ENCODE measurements at regions not wholly inside any gene's neighbourhood (a gene's known extent, or its start where the extent isn't known, plus 50 kb on each side); places are given as distances from the start of the nearest gene placed in this dataset.

DNA sequence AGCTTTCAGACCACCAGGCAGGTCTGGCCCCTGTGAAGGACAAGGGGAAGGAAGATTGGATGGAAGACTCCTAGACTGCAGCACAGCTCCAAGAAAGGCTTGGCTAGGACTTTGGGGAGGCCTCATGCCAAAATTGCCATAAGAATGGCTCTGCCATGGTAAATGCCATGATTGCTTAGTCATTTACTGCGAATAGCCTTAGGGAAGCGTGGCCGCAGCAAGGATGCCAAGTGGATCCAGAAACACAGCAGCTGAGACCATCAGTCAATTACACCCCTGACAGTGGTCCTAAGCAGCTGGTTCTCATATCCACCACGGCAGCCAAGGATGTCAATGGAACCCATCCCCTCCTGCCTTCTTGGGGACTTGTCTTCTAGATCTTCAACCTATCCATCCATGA, 88.2 kb upstream of the AUTS2 start:
- TF ChIP-seq, protein P1, sequence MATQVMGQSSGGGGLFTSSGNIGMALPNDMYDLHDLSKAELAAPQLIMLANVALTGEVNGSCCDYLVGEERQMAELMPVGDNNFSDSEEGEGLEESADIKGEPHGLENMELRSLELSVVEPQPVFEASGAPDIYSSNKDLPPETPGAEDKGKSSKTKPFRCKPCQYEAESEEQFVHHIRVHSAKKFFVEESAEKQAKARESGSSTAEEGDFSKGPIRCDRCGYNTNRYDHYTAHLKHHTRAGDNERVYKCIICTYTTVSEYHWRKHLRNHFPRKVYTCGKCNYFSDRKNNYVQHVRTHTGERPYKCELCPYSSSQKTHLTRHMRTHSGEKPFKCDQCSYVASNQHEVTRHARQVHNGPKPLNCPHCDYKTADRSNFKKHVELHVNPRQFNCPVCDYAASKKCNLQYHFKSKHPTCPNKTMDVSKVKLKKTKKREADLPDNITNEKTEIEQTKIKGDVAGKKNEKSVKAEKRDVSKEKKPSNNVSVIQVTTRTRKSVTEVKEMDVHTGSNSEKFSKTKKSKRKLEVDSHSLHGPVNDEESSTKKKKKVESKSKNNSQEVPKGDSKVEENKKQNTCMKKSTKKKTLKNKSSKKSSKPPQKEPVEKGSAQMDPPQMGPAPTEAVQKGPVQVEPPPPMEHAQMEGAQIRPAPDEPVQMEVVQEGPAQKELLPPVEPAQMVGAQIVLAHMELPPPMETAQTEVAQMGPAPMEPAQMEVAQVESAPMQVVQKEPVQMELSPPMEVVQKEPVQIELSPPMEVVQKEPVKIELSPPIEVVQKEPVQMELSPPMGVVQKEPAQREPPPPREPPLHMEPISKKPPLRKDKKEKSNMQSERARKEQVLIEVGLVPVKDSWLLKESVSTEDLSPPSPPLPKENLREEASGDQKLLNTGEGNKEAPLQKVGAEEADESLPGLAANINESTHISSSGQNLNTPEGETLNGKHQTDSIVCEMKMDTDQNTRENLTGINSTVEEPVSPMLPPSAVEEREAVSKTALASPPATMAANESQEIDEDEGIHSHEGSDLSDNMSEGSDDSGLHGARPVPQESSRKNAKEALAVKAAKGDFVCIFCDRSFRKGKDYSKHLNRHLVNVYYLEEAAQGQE (IDR thresholded peaks at IDR 0.05; ENCODE audit: insufficient read depth in 1 of 2, low read depth in 2 of 2, low read length in 2 of 2), result no peak
- TF ChIP-seq SIN3A (IDR thresholded peaks at IDR 0.05; ENCODE audit: borderline replicate concordance, insufficient read depth, low read length), result no peak
- no peak for TF ChIP-seq POLR2AphosphoS5 (IDR thresholded peaks at IDR 0.05; ENCODE audit: low read depth, low read length)
- no peak for TF ChIP-seq FOXP2 (optimal IDR thresholded peaks at IDR 0.05; ENCODE audit: borderline replicate concordance, extremely low read depth, extremely low read length, insufficient read depth)
- no peak for TF ChIP-seq TAF1 (IDR thresholded peaks at IDR 0.05; ENCODE audit: borderline replicate concordance, insufficient read depth, low read length)

DNA sequence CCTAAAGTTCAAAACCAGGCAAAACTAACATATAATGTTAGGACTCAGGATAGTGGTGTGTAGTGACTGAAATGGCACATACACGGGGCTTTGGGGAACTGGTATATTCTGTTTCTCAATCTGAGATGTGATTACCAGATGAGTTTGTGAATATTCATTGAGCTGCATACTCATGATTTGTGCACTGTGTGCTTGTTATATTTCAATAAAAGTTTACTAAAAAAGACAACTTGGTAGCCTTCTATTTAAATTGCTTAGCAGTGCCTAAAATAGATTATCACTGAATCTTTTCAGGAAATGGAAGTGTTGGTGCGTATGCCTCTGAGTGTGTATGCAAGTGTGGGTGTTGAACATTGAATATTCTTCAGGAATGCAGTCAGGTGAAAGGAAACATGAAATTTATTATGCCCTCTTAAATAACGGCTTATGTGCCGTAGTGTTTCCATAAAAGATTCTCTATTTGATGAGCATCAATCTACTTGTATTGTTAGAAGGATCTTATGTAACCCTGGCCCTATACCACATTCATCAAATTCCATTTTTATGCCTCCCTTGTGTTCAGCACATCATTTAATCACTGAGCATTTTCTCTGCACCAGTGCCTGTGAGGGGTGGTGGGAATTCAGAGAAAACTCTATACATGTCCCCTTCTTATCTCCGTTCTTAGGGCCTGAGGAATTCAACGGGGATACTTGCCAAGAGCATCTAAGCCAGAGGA, 82.6 kb upstream of the AUTS2 start:
- no peak for TF ChIP-seq POLR2AphosphoS5 (IDR thresholded peaks at IDR 0.05; ENCODE audit: low read depth, low read length)
- TF ChIP-seq, protein P1 (IDR thresholded peaks at IDR 0.05; ENCODE audit: insufficient read depth in 1 of 2, low read depth in 2 of 2, low read length in 2 of 2), result no peak
- TF ChIP-seq TAF1 (IDR thresholded peaks at IDR 0.05; ENCODE audit: borderline replicate concordance, insufficient read depth, low read length), result no peak
- TF ChIP-seq SIN3A (IDR thresholded peaks at IDR 0.05; ENCODE audit: borderline replicate concordance, insufficient read depth, low read length), result no peak
- no peak for TF ChIP-seq FOXP2 (optimal IDR thresholded peaks at IDR 0.05; ENCODE audit: borderline replicate concordance, extremely low read depth, extremely low read length, insufficient read depth)

DNA sequence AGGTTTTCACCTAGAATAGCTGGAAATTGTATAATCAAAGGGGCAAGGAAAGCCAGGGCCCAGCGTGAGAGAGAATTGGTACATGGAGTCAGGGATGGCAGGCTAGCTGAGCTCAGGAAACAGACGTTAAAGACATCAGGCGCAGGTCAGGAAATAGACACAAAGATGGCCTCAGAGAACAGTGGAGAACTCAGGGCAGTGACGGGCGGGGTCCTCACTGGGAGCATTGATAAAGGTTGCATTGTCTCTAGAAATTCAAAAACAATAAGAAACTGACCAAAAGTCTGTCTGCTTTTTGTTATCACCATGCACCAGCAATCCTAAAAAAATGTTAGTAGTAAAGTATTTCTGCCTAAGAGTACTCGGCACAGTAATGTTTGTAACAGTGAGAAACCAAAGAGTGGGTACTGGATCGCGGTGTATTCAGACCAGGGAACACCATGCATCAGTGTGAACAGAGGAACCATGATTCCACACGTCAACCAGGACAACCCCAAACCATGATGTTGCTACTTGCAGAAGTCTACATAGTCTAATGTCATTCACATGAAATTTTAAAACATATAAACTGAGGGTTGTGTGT, 81.9 kb upstream of the AUTS2 start:
- TF ChIP-seq POLR2AphosphoS5 (IDR thresholded peaks at IDR 0.05; ENCODE audit: low read depth, low read length), result no peak

DNA sequence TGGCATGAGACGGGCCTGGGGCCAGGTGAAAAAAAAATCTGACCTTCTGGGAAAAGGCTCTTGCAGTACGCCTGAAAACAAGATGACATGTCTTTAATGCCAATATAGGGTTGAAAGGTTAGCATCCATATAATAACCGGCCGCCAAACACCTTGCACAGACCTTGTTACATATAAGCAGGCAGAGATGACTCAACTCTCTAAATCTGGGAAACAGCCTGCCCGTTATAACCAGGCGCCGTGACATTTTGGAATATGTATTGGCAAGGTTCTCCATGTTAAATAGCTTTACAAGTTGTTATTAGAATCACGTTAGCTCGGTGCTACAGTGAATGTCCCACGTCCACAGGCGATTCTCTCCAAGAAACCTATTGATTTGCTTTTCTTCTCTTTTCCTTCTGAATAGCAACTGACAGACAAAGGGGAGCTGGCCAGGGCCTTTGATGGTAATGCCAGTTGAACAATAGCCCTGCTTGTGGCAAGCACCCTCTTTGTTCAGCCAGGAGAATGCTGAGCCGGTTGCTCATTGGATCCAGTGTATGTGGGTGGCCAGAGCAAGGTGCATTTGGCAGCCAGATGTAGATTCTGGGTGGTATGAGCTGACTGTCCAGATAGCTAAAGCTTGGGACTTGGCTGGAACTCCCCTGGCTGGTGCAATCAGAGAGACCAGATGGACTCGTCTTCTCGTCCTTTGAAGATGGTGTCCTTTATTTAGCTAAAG, 80.1 kb upstream of the AUTS2 start:
- TF ChIP-seq POLR2AphosphoS5 (IDR thresholded peaks at IDR 0.05; ENCODE audit: low read depth, low read length) (no peak), FOXP2 (optimal IDR thresholded peaks at IDR 0.05; ENCODE audit: borderline replicate concordance, extremely low read depth, extremely low read length, insufficient read depth) (no peak), TAF1 (IDR thresholded peaks at IDR 0.05; ENCODE audit: borderline replicate concordance, insufficient read depth, low read length) (no peak), SIN3A (IDR thresholded peaks at IDR 0.05; ENCODE audit: borderline replicate concordance, insufficient read depth, low read length) (no peak)
- TF ChIP-seq, protein P1 (IDR thresholded peaks at IDR 0.05; ENCODE audit: insufficient read depth in 1 of 2, low read depth in 2 of 2, low read length in 2 of 2), result no peak

DNA sequence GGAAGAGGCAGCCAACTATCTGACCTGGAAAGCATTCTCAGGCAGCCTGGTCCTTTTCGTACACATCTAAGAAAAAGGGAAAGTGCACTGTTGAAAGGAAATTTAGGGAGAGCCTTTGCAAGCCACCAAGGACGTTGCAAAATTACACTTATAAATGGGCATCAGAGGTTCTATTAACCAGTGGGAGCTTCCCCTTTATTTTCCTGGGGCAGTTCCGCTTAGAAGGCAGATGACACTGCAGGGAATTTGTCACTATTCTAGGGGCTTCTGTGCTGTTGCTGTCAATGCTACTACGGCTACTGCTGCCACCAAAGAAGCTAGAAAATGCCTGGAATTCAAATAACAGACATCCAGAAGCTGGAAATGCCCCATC, 79.6 kb upstream of the AUTS2 start:
- TF ChIP-seq POLR2AphosphoS5 (IDR thresholded peaks at IDR 0.05; ENCODE audit: low read depth, low read length) (no peak), FOXP2 (optimal IDR thresholded peaks at IDR 0.05; ENCODE audit: borderline replicate concordance, extremely low read depth, extremely low read length, insufficient read depth) (no peak), TAF1 (IDR thresholded peaks at IDR 0.05; ENCODE audit: borderline replicate concordance, insufficient read depth, low read length) (no peak), SIN3A (IDR thresholded peaks at IDR 0.05; ENCODE audit: borderline replicate concordance, insufficient read depth, low read length) (no peak)
- TF ChIP-seq, protein P1 (IDR thresholded peaks at IDR 0.05; ENCODE audit: insufficient read depth in 1 of 2, low read depth in 2 of 2, low read length in 2 of 2), result no peak

Data from PFSK-1 (cell line).